HG02973 (cell line): ENCODE measurements at regions not wholly inside any gene's neighbourhood (a gene's known extent, or its start where the extent isn't known, plus 50 kb on each side); places are given as distances from the start of the nearest gene placed in this dataset.

Experiments used
- ATAC-seq: cut with Tn5 transposase; IDR thresholded peaks from one replicate; pipeline ENCODE4 v1.9.1; 2021; ENCODE audit warnings: moderate library complexity; ENCODE audit not compliant: unreplicated experiment

GRCh38 chr17:33809748-33810147, 445.3 kb upstream of the CCL2 start:
- no peak for ATAC-seq

GRCh38 chr17:33811004-33811760, 443.9 kb upstream of the CCL2 start:
- no peak for ATAC-seq

- ATAC-seq = no peak
These were observed 443.0 kb upstream of the CCL2 start for GRCh38 chr17:33811984-33812577.

- ATAC-seq = no peak
These were observed 440.2 kb upstream of the CCL2 start for GRCh38 chr17:33814852-33815251.

GRCh38 chr17:33816036-33816435, 439.0 kb upstream of the CCL2 start:
- no peak for ATAC-seq

GRCh38 chr17:33816842-33817617, 438.1 kb upstream of the CCL2 start:
- ATAC-seq = no peak

GRCh38 chr17:33819539-33819938, 435.5 kb upstream of the CCL2 start:
- ATAC-seq = no peak

- ATAC-seq = no peak
These were observed 422.8 kb upstream of the CCL2 start for GRCh38 chr17:33832262-33832661.

GRCh38 chr17:33837281-33837680, 417.8 kb upstream of the CCL2 start:
- no peak for ATAC-seq

GRCh38 chr17:33838281-33838680, 416.8 kb upstream of the CCL2 start:
- no peak for ATAC-seq

GRCh38 chr17:33847900-33848299, 407.2 kb upstream of the CCL2 start:
- no peak for ATAC-seq

GRCh38 chr17:33848433-33848832, 406.7 kb upstream of the CCL2 start:
- ATAC-seq = no peak

- no peak for ATAC-seq
These were observed 400.5 kb upstream of the CCL2 start for GRCh38 chr17:33854596-33854995.

GRCh38 chr17:33858121-33858520, 397.0 kb upstream of the CCL2 start:
- ATAC-seq = no peak

- no peak for ATAC-seq
These were observed 396.4 kb upstream of the CCL2 start for GRCh38 chr17:33858682-33859081.

- ATAC-seq = no peak
These were observed 392.1 kb upstream of the CCL2 start for GRCh38 chr17:33862772-33863602.

- no peak for ATAC-seq
These were observed 390.3 kb upstream of the CCL2 start for GRCh38 chr17:33864758-33865229.

GRCh38 chr17:33868899-33869298, 386.2 kb upstream of the CCL2 start:
- no peak for ATAC-seq

GRCh38 chr17:33870936-33871335, 384.1 kb upstream of the CCL2 start:
- no peak for ATAC-seq

- no peak for ATAC-seq
These were observed 383.2 kb upstream of the CCL2 start for GRCh38 chr17:33871720-33872540.
